HepG2 (cell line): ENCODE measurements at regions not wholly inside any gene's neighbourhood (a gene's known extent, or its start where the extent isn't known, plus 50 kb on each side); places are given as distances from the start of the nearest gene placed in this dataset.

Source experiments
- ATAC-seq: fragments of 200-7000 bp; cut with Tn5 transposase; 3 replicates; pipeline ENCODE4 v1.9.1; 2020; ENCODE audit warnings: mild to moderate bottlenecking, moderate library complexity
- BruUV-seq: library from RNA; stranded (reverse); fragments of 400-500 nt; replicated peaks from 2 replicates; lab custom pipeline; 2021; lab: Mats Ljungman, UMichigan
- CTCF ChIA-PET: fragments of 300-600 bp; formaldehyde crosslinking; extraction: SDS; loops from one replicate; lab custom pipeline; 2021; ENCODE audit warnings: low total read pairs, inconsistent platforms, low intra/inter-chr PET ratio; lab: Yijun Ruan, JAX
- POLR2A ChIA-PET: fragments of 350-600 bp; sonication (Branson Sonifier 250); formaldehyde crosslinking; loops from one replicate; lab custom pipeline; 2020; ENCODE audit warnings: antibody characterized with exemption, inconsistent platforms; lab: Yijun Ruan, JAX
- DNase-seq: peaks from one replicate; pipeline ENCODE4 v3.0.0-alpha.2; 2015; ENCODE audit warnings: low spot score
- FAIRE-seq: peaks from 3 replicates; lab custom pipeline; 2011; peaks lifted over from hg19 to GRCh38; lab: Jason Lieb, UNC
- H2AFZ ChIP-seq: one replicate; pipeline ENCODE4 v1.6.1; 2011; ENCODE audit warnings: low read length, inconsistent platforms
- H3K27ac ChIP-seq: fragments of 300-600 bp; 3 replicates; pipeline ENCODE4 v1.8.0; 2011; ENCODE audit warnings: mixed run types, mild to moderate bottlenecking, mixed read lengths, low read length, inconsistent platforms; ENCODE audit not compliant: insufficient read depth; ENCODE audit errors: extremely low read length
- H3K27me3 ChIP-seq, 2 experiments: fragments of 200-600 bp in 1 of 2; 2 replicates in 1 of 2; 3 replicates in 1 of 2; pipeline versions ENCODE4 v1.6.0 to v1.8.0; 2011; ENCODE audit warnings: low read length in 2 of 2, mild to moderate bottlenecking in 2 of 2, moderate library complexity in 2 of 2, inconsistent platforms in 1 of 2; ENCODE audit not compliant: insufficient read depth in 2 of 2, control insufficient read depth in 1 of 2
- H3K36me3 ChIP-seq, 2 experiments: fragments of 200-600 bp in 1 of 2; replicated peaks in 1 of 2; 2 replicates in 1 of 2; 3 replicates in 1 of 2; pipeline versions ENCODE4 v1.5.1 to v1.8.0; 2011; ENCODE audit warnings: low read length in 2 of 2, inconsistent platforms in 1 of 2; ENCODE audit not compliant: insufficient read depth in 2 of 2, control insufficient read depth in 1 of 2
- H3K4me1 ChIP-seq: 2 replicates; pipeline ENCODE4 v1.5.1; 2012; ENCODE audit warnings: low read length, inconsistent platforms; ENCODE audit not compliant: insufficient read depth
- H3K4me2 ChIP-seq: 2 replicates; pipeline ENCODE4 v1.6.0; 2011; ENCODE audit warnings: low read depth, low read length, inconsistent platforms
- H3K4me3 ChIP-seq, 3 experiments: fragments of 200-600 bp in 1 of 3; sonication (generic), shearing (Covaris generic) in 1 of 3; replicated peaks in 1 of 3; 2 replicates each; pipeline ENCODE4 v1.5.1; 2011 to 2016; ENCODE audit warnings: low read length in 3 of 3, inconsistent platforms in 2 of 3, low read depth in 2 of 3, mild to moderate bottlenecking in 2 of 3, control low read depth in 1 of 3, mixed read lengths in 1 of 3; ENCODE audit not compliant: insufficient read depth in 1 of 3
- H3K79me2 ChIP-seq: one replicate; pipeline ENCODE4 v1.6.1; 2011; ENCODE audit warnings: low read length, inconsistent platforms; ENCODE audit not compliant: insufficient read depth
- H3K9ac ChIP-seq: 2 replicates; pipeline ENCODE4 v1.6.0; 2011; ENCODE audit warnings: mild to moderate bottlenecking, low read depth, low read length, inconsistent platforms; ENCODE audit not compliant: insufficient read depth
- H3K9me3 ChIP-seq: 2 replicates; pipeline ENCODE4 v1.5.1; 2012; ENCODE audit warnings: mild to moderate bottlenecking, low read length
- H4K20me1 ChIP-seq: 2 replicates; pipeline ENCODE4 v1.6.0; 2011; ENCODE audit warnings: inconsistent platforms, mild to moderate bottlenecking, low read length, moderate library complexity; ENCODE audit not compliant: insufficient read depth
- BRCA1 ChIP-seq: sonication (generic); formaldehyde crosslinking; IDR thresholded peaks from 2 replicates; pipeline ENCODE4 v1.4.0; 2020; ENCODE audit warnings: missing genetic modification reagents
- FOXK2 ChIP-seq: fragments of 450-650 bp; IDR thresholded peaks from 2 replicates; pipeline ENCODE4 v1.6.1; 2016
- NBN ChIP-seq: fragments of 450-650 bp; conservative IDR thresholded peaks from 2 replicates; pipeline ENCODE4 v1.6.1; 2017
- PATZ1 ChIP-seq: sonication (generic); formaldehyde crosslinking; IDR thresholded peaks from 2 replicates; pipeline ENCODE4 v1.4.0; 2020; ENCODE audit warnings: missing genetic modification reagents
- PAWR ChIP-seq: sonication (generic); formaldehyde crosslinking; IDR thresholded peaks from 2 replicates; pipeline ENCODE4 v1.4.0; 2020; ENCODE audit warnings: missing genetic modification reagents, mild to moderate bottlenecking, borderline replicate concordance
- RFX5 ChIP-seq: IDR thresholded peaks from 2 replicates; pipeline ENCODE4 v1.6.1; 2011; ENCODE audit warnings: low read depth, low read length, improper control_type of control experiment
- RORA ChIP-seq: sonication (generic); formaldehyde crosslinking; IDR thresholded peaks from 2 replicates; pipeline ENCODE4 v1.5.0; 2020; ENCODE audit warnings: mild to moderate bottlenecking, missing genetic modification reagents, moderate library complexity
- SRSF4 ChIP-seq: fragments of 200-400 bp; formaldehyde crosslinking; IDR thresholded peaks from one replicate; pipeline ENCODE4 v1.6.1; 2018; ENCODE audit warnings: mild to moderate bottlenecking, low read depth, low read length, moderate library complexity; ENCODE audit not compliant: poor library complexity, severe bottlenecking
- SUZ12 ChIP-seq: fragments of 150-350 bp; IDR thresholded peaks from 2 replicates; pipeline ENCODE4 v1.6.1; 2014; ENCODE audit warnings: low read depth, low read length
- TAF15 ChIP-seq: fragments of 200-400 bp; formaldehyde crosslinking; IDR thresholded peaks from one replicate; pipeline ENCODE4 v1.6.1; 2018; ENCODE audit warnings: mild to moderate bottlenecking, low read depth, low read length; ENCODE audit not compliant: poor library complexity, severe bottlenecking
- TERF1 ChIP-seq: sonication (generic); formaldehyde crosslinking; IDR thresholded peaks from 2 replicates; pipeline ENCODE4 v1.8.0; 2022; ENCODE audit warnings: mild to moderate bottlenecking, missing genetic modification reagents, moderate library complexity
- ZBTB37 ChIP-seq: sonication (generic); formaldehyde crosslinking; IDR thresholded peaks from 2 replicates; pipeline ENCODE4 v1.4.0; 2020; ENCODE audit warnings: mild to moderate bottlenecking, missing genetic modification reagents
- ZKSCAN8 ChIP-seq: IDR thresholded peaks from 2 replicates; pipeline ENCODE4 v1.6.1; 2016; ENCODE audit warnings: borderline replicate concordance, missing genetic modification reagents, missing compliant biosample characterization
- ZNF17 ChIP-seq: sonication (generic); formaldehyde crosslinking; IDR thresholded peaks from 2 replicates; pipeline ENCODE4 v1.5.0; 2020; ENCODE audit warnings: mild to moderate bottlenecking, missing genetic modification reagents
- WGBS: methylation state at CpG from one replicate; pipeline ENCODE4 v1.1.6; 2017; ENCODE audit warnings: low lambda C conversion rate; 5-methylcytosine and 5-hydroxymethylcytosine counted together
- in situ Hi-C: cut with HindIII; loops from 2 replicates; pipeline ENCODE4 v1.10.0; 2017; ENCODE audit warnings: low pct_unique_long_range_greater_than_20kb; ENCODE audit not compliant: extremely low pct_ligation_motif_present
- intact Hi-C: fragments of 100-400 bp; cut with micrococcal nuclease; formaldehyde crosslinking; loops from one replicate; pipeline ENCODE4 v1.10.0; 2022; ENCODE audit not compliant: unreplicated experiment
- TF ChIP-seq, protein P1 (sequence below): sonication (generic); formaldehyde crosslinking; IDR thresholded peaks from 2 replicates; pipeline ENCODE4 v1.9.0; 2022; ENCODE audit warnings: missing genetic modification reagents, mild to moderate bottlenecking, borderline replicate concordance
- TF ChIP-seq, protein P2 (sequence below): sonication (generic); formaldehyde crosslinking; IDR thresholded peaks from 2 replicates; pipeline ENCODE4 v1.4.0; 2020; ENCODE audit warnings: missing genetic modification reagents, borderline replicate concordance

DNA sequence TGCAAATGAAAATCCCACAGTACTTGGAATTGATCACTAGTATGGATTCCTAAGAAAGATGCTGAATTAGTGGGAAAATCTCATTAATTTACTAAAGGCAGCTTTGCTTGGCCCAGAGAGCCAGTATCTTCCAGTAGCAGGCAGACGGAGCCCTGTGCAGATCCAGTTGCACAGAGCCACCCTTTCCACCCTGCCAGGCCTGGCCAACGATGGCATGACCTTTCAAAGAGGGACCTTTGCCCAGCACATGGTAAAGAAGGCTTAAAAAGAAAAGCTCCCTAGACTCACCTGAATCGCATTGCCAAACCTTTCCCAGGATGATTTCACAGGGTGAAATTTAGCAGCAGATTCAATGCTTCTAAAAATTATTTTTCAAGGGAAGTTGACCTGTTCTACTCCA is 170.5 kb upstream of the CAMK1G start:
- DNase-seq = no peak
- TF ChIP-seq ZBTB37 = no peak
- no peak for TF ChIP-seq NBN
- TF ChIP-seq SRSF4 = no peak
- TF ChIP-seq, protein P1, sequence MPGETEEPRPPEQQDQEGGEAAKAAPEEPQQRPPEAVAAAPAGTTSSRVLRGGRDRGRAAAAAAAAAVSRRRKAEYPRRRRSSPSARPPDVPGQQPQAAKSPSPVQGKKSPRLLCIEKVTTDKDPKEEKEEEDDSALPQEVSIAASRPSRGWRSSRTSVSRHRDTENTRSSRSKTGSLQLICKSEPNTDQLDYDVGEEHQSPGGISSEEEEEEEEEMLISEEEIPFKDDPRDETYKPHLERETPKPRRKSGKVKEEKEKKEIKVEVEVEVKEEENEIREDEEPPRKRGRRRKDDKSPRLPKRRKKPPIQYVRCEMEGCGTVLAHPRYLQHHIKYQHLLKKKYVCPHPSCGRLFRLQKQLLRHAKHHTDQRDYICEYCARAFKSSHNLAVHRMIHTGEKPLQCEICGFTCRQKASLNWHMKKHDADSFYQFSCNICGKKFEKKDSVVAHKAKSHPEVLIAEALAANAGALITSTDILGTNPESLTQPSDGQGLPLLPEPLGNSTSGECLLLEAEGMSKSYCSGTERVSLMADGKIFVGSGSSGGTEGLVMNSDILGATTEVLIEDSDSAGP (CRISPR knock-in tag) = no peak
- TF ChIP-seq TERF1 = no peak
- no peak for TF ChIP-seq RORA (CRISPR knock-in tag)
- TF ChIP-seq PAWR (CRISPR knock-in tag) = no peak
- TF ChIP-seq FOXK2 = no peak
- TF ChIP-seq SUZ12 = no peak
- TF ChIP-seq PATZ1 = no peak
- TF ChIP-seq BRCA1 (CRISPR knock-in tag) = no peak
- TF ChIP-seq TAF15 = no peak
- TF ChIP-seq, protein P2, sequence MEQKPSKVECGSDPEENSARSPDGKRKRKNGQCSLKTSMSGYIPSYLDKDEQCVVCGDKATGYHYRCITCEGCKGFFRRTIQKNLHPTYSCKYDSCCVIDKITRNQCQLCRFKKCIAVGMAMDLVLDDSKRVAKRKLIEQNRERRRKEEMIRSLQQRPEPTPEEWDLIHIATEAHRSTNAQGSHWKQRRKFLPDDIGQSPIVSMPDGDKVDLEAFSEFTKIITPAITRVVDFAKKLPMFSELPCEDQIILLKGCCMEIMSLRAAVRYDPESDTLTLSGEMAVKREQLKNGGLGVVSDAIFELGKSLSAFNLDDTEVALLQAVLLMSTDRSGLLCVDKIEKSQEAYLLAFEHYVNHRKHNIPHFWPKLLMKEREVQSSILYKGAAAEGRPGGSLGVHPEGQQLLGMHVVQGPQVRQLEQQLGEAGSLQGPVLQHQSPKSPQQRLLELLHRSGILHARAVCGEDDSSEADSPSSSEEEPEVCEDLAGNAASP = no peak
- TF ChIP-seq ZNF17 = no peak
- no peak for TF ChIP-seq RFX5
- no peak for TF ChIP-seq ZKSCAN8 (CRISPR knock-in tag)

More for the DNA sequence above, 170.5 kb upstream of the CAMK1G start:
- FAIRE-seq (no peak), ATAC-seq (no peak)
- Histone ChIP-seq H2AFZ (no peak overlapping the region), H3K36me3 (no peaks in the 10 kb centered on the region), H3K27ac (no peak overlapping the region), H3K79me2 (no peaks in the 10 kb centered on the region), H3K4me1 (no peaks in the 10 kb centered on the region), H3K4me2 (no peak overlapping the region), H3K4me3 (no peak overlapping the region), H4K20me1 (no peaks in the 10 kb centered on the region), H3K9me3 (no peaks in the 10 kb centered on the region), H3K9ac (no peak overlapping the region), H3K27me3 (no peaks in the 10 kb centered on the region)
- BruUV-seq = no TSS peak
- WGBS = 0% methylated on average over 2 of the region's 3 CpGs
- ChIA-PET CTCF (no interaction called here), POLR2A (no interaction called here)
- in situ Hi-C loops = no loop called here
- intact Hi-C loops = no loop called here
